HFFc6 (cell line): ENCODE measurements at regions not wholly inside any gene's neighbourhood (a gene's known extent, or its start where the extent isn't known, plus 50 kb on each side); places are given as distances from the start of the nearest gene placed in this dataset.

Experiments
- DNase-seq: peaks from one replicate; pipeline ENCODE4 v3.0.0-alpha.2; 2018
- H3K27ac Mint-ChIP-seq: 2 replicates; pipeline ENCODE4 v1.8.0; 2020; ENCODE audit warnings: mild to moderate bottlenecking, mixed read lengths
- H3K27me3 Mint-ChIP-seq: 2 replicates; pipeline ENCODE4 v1.8.0; 2021; ENCODE audit warnings: mild to moderate bottlenecking, moderate library complexity, mixed read lengths; ENCODE audit not compliant: insufficient read depth
- H3K36me3 Mint-ChIP-seq: 2 replicates; pipeline ENCODE4 v1.8.0; 2021; ENCODE audit warnings: low read depth, mixed read lengths
- H3K4me1 Mint-ChIP-seq: 2 replicates; pipeline ENCODE4 v1.8.0; 2020; ENCODE audit warnings: low read depth, mixed read lengths
- H3K4me3 Mint-ChIP-seq: 2 replicates; pipeline ENCODE4 v1.8.0; 2020; ENCODE audit warnings: mild to moderate bottlenecking, moderate library complexity, mixed read lengths
- H3K9me3 Mint-ChIP-seq: 2 replicates; pipeline ENCODE4 v1.8.0; 2020; ENCODE audit warnings: mild to moderate bottlenecking, mixed read lengths
- CTCF ChIP-seq: fragments of 200-600 bp; sonication (generic); IDR thresholded peaks from 2 replicates; pipeline ENCODE4 v1.5.0; 2021; ENCODE audit warnings: antibody characterized with exemption, mild to moderate bottlenecking

GRCh38 chr13:50257646-50258045 is 242.4 kb downstream of the KCNRG start:
- no peak for TF ChIP-seq CTCF
- DNase-seq, result no peak
- H3K27me3 Mint-ChIP-seq, result peaks cover 29% of the 10 kb centered on the region
- no peaks in the 10 kb centered on the region for H3K9me3 Mint-ChIP-seq
- no peak overlapping the region for H3K27ac Mint-ChIP-seq
- no peak overlapping the region for H3K4me3 Mint-ChIP-seq
- H3K36me3 Mint-ChIP-seq, result no peaks in the 10 kb centered on the region
- no peaks in the 10 kb centered on the region for H3K4me1 Mint-ChIP-seq

GRCh38 chr13:50261130-50261901 is 246.1 kb downstream of the KCNRG start:
- no peak for DNase-seq
- H3K4me1 Mint-ChIP-seq, result no peaks in the 10 kb centered on the region
- H3K27me3 Mint-ChIP-seq, result peaks cover 19% of the 10 kb centered on the region
- H3K27ac Mint-ChIP-seq, result no peak overlapping the region
- H3K36me3 Mint-ChIP-seq, result no peaks in the 10 kb centered on the region
- H3K9me3 Mint-ChIP-seq, result no peaks in the 10 kb centered on the region
- no peak overlapping the region for H3K4me3 Mint-ChIP-seq
- no peak for TF ChIP-seq CTCF

- Mint-ChIP-seq H3K27ac (no peak overlapping the region), H3K4me3 (no peak overlapping the region), H3K27me3 (peaks cover 24% of the 10 kb centered on the region), H3K9me3 (no peaks in the 10 kb centered on the region), H3K36me3 (no peaks in the 10 kb centered on the region), H3K4me1 (no peaks in the 10 kb centered on the region)
- no peak for DNase-seq
- TF ChIP-seq CTCF, result no peak
Observed at GRCh38 chr13:50267066-50267465, 251.8 kb downstream of the KCNRG start.

GRCh38 chr13:50267917-50268316 is 252.7 kb downstream of the KCNRG start:
- no peaks in the 10 kb centered on the region for H3K36me3 Mint-ChIP-seq
- DNase-seq, result no peak
- no peaks in the 10 kb centered on the region for H3K9me3 Mint-ChIP-seq
- no peak for TF ChIP-seq CTCF
- no peaks in the 10 kb centered on the region for H3K4me1 Mint-ChIP-seq
- H3K27ac Mint-ChIP-seq, result no peak overlapping the region
- H3K27me3 Mint-ChIP-seq, result peaks cover 19% of the 10 kb centered on the region
- H3K4me3 Mint-ChIP-seq, result no peak overlapping the region

- peak; percentile 43 for TF ChIP-seq CTCF
- no peak for DNase-seq
- peaks cover 19% of the 10 kb centered on the region for H3K27me3 Mint-ChIP-seq
- H3K4me1 Mint-ChIP-seq, result no peaks in the 10 kb centered on the region
- no peaks in the 10 kb centered on the region for H3K36me3 Mint-ChIP-seq
- H3K9me3 Mint-ChIP-seq, result no peaks in the 10 kb centered on the region
- no peak overlapping the region for H3K27ac Mint-ChIP-seq
- H3K4me3 Mint-ChIP-seq, result no peak overlapping the region
Observed at GRCh38 chr13:50268500-50268899, 253.3 kb downstream of the KCNRG start.
